ENCODE measurements at regions not wholly inside any gene's neighbourhood (a gene's known extent, or its start where the extent isn't known, plus 50 kb on each side); places are given as distances from the start of the nearest gene placed in this dataset.

- DNase-seq (ENCODE audit: low read depth), result no peak
- no peak overlapping the region for H3K4me3 ChIP-seq (ENCODE audit: low read depth, low read length)
- no peak for TF ChIP-seq CTCF (IDR thresholded peaks at IDR 0.05; ENCODE audit: low read depth, low read length, missing control alignments)
Observed at GRCh38 chr10:57815949-57816348, 451.7 kb downstream of the IPMK start.

- no peak overlapping the region for H3K4me3 ChIP-seq (ENCODE audit: low read depth, low read length)
- DNase-seq (ENCODE audit: low read depth), result no peak
- TF ChIP-seq CTCF (IDR thresholded peaks at IDR 0.05; ENCODE audit: low read depth, low read length, missing control alignments), result no peak
Observed at GRCh38 chr10:57809961-57810360, 457.7 kb downstream of the IPMK start.

- TF ChIP-seq CTCF (IDR thresholded peaks at IDR 0.05; ENCODE audit: low read depth, low read length, missing control alignments), result no peak
- no peak for DNase-seq (ENCODE audit: low read depth)
Observed at GRCh38 chr10:57807906-57808305, 459.8 kb downstream of the IPMK start.

GRCh38 chr10:57806675-57807074, 461.0 kb downstream of the IPMK start:
- TF ChIP-seq CTCF (IDR thresholded peaks at IDR 0.05; ENCODE audit: low read depth, low read length, missing control alignments), result no peak
- no peak overlapping the region for H3K4me3 ChIP-seq (ENCODE audit: low read depth, low read length)
- no peak for DNase-seq (ENCODE audit: low read depth)

More at GRCh38 chr10:57807906-57808305, 459.8 kb downstream of the IPMK start:
- no peak overlapping the region for H3K4me3 ChIP-seq (ENCODE audit: low read depth, low read length)

- no peak for TF ChIP-seq CTCF (IDR thresholded peaks at IDR 0.05; ENCODE audit: low read depth, low read length, missing control alignments)
- no peak for DNase-seq (ENCODE audit: low read depth)
- H3K4me3 ChIP-seq (ENCODE audit: low read depth, low read length), result no peak overlapping the region
Observed at GRCh38 chr10:57799625-57800024, 468.1 kb downstream of the IPMK start.

GRCh38 chr10:57798830-57799229, 468.9 kb downstream of the IPMK start:
- H3K4me3 ChIP-seq (ENCODE audit: low read depth, low read length), result no peak overlapping the region
- no peak for DNase-seq (ENCODE audit: low read depth)
- TF ChIP-seq CTCF (IDR thresholded peaks at IDR 0.05; ENCODE audit: low read depth, low read length, missing control alignments), result no peak

GRCh38 chr10:57791546-57791945, 476.1 kb downstream of the IPMK start:
- no peak for TF ChIP-seq CTCF (IDR thresholded peaks at IDR 0.05; ENCODE audit: low read depth, low read length, missing control alignments)
- no peak overlapping the region for H3K4me3 ChIP-seq (ENCODE audit: low read depth, low read length)
- DNase-seq (ENCODE audit: low read depth), result no peak

Data from GM12864 (cell line).